Nephron (organoid): ENCODE measurements at regions not wholly inside any gene's neighbourhood (a gene's known extent, or its start where the extent isn't known, plus 50 kb on each side); places are given as distances from the start of the nearest gene placed in this dataset.

ENCODE experiments used
- H3K27ac Mint-ChIP-seq, 3 experiments: 2 replicates each; pipeline ENCODE4 v1.8.0; 2020; ENCODE audit warnings: mixed read lengths in 3 of 3, mild to moderate bottlenecking in 2 of 3, moderate library complexity in 1 of 3
- H3K27me3 Mint-ChIP-seq: 2 replicates; pipeline ENCODE4 v1.8.0; 2021; ENCODE audit warnings: low read depth, mild to moderate bottlenecking, moderate library complexity, mixed read lengths
- H3K36me3 Mint-ChIP-seq: 2 replicates; pipeline ENCODE4 v1.8.0; 2020; ENCODE audit warnings: low read depth, mixed read lengths
- H3K4me1 Mint-ChIP-seq: 2 replicates; pipeline ENCODE4 v1.8.0; 2020; ENCODE audit warnings: mixed read lengths
- H3K4me3 Mint-ChIP-seq, 3 experiments: 2 replicates each; pipeline ENCODE4 v1.8.0; 2020; ENCODE audit warnings: mild to moderate bottlenecking in 3 of 3, mixed read lengths in 3 of 3, moderate library complexity in 2 of 3
- H3K9me3 Mint-ChIP-seq: 2 replicates; pipeline ENCODE4 v1.8.0; 2020; ENCODE audit warnings: mixed read lengths
- CTCF ChIP-seq, 3 experiments: fragments of 200-600 bp; sonication (generic); IDR thresholded peaks; one replicate each; pipeline ENCODE4 v1.5.0; 2021; ENCODE audit warnings: antibody characterized with exemption in 3 of 3; ENCODE audit not compliant: unreplicated experiment in 3 of 3

GRCh38 chr5:1974501-1975405 lies 92.0 kb upstream of the IRX4 start:
- peaks cover 6% of the 10 kb centered on the region for H3K4me1 Mint-ChIP-seq
- no peaks in the 10 kb centered on the region for H3K36me3 Mint-ChIP-seq
- no peak overlapping the region for H3K4me3 Mint-ChIP-seq
- peaks cover 42% of the 10 kb centered on the region for H3K27me3 Mint-ChIP-seq
- peaks cover 5% of the 10 kb centered on the region for H3K9me3 Mint-ChIP-seq
- no peak for TF ChIP-seq CTCF (IDR thresholded peaks at IDR 0.05; ENCODE audit: unreplicated experiment in 3 of 3)
- H3K27ac Mint-ChIP-seq, result no peak overlapping the region

- no peak for TF ChIP-seq CTCF (IDR thresholded peaks at IDR 0.05; ENCODE audit: unreplicated experiment in 3 of 3)
- H3K9me3 Mint-ChIP-seq, result peaks cover 5% of the 10 kb centered on the region
- no peak overlapping the region for H3K4me3 Mint-ChIP-seq
- H3K4me1 Mint-ChIP-seq, result peaks cover 6% of the 10 kb centered on the region
- H3K27ac Mint-ChIP-seq, result no peak overlapping the region
- H3K27me3 Mint-ChIP-seq, result peaks cover 42% of the 10 kb centered on the region
- no peaks in the 10 kb centered on the region for H3K36me3 Mint-ChIP-seq
These were observed 91.4 kb upstream of the IRX4 start for GRCh38 chr5:1974081-1974480.

GRCh38 chr5:1973391-1974013 lies 90.8 kb upstream of the IRX4 start:
- H3K36me3 Mint-ChIP-seq, result no peaks in the 10 kb centered on the region
- H3K4me1 Mint-ChIP-seq, result peaks cover 6% of the 10 kb centered on the region
- peaks cover 42% of the 10 kb centered on the region for H3K27me3 Mint-ChIP-seq
- H3K4me3 Mint-ChIP-seq, result no peak overlapping the region
- H3K9me3 Mint-ChIP-seq, result peaks cover 3% of the 10 kb centered on the region
- no peak for TF ChIP-seq CTCF (IDR thresholded peaks at IDR 0.05; ENCODE audit: unreplicated experiment in 3 of 3)
- no peak overlapping the region for H3K27ac Mint-ChIP-seq

- Mint-ChIP-seq H3K9me3 (no peaks in the 10 kb centered on the region), H3K27me3 (peaks cover 45% of the 10 kb centered on the region), H3K36me3 (no peaks in the 10 kb centered on the region), H3K4me3 (no peak overlapping the region), H3K4me1 (peaks cover 11% of the 10 kb centered on the region), H3K27ac (no peak overlapping the region)
- no peak for TF ChIP-seq CTCF (IDR thresholded peaks at IDR 0.05; ENCODE audit: unreplicated experiment in 3 of 3)
These were observed 89.2 kb upstream of the IRX4 start for GRCh38 chr5:1971944-1972343.

GRCh38 chr5:1967736-1968135 lies 85.0 kb upstream of the IRX4 start:
- H3K27ac Mint-ChIP-seq, result no peak overlapping the region
- peaks cover 43% of the 10 kb centered on the region for H3K27me3 Mint-ChIP-seq
- no peaks in the 10 kb centered on the region for H3K36me3 Mint-ChIP-seq
- peaks cover 14% of the 10 kb centered on the region for H3K4me1 Mint-ChIP-seq
- no peak for TF ChIP-seq CTCF (IDR thresholded peaks at IDR 0.05; ENCODE audit: unreplicated experiment in 3 of 3)
- H3K4me3 Mint-ChIP-seq, result no peak overlapping the region
- no peaks in the 10 kb centered on the region for H3K9me3 Mint-ChIP-seq
